Heart right ventricle (tissue), 16 donors: ENCODE measurements at regions not wholly inside any gene's neighbourhood (a gene's known extent, or its start where the extent isn't known, plus 50 kb on each side); places are given as distances from the start of the nearest gene placed in this dataset.
A peak's percentile ranks its signal among the peaks of the same experiment; 100 is the strongest.
"Not testable (repeated sequence)": the region's sequence is repeated elsewhere in the genome, so short reads cannot be mapped to it uniquely, and the experiment has no call there.

Source experiments
- ATAC-seq, 8 donors: fragments of 200-7000 bp; cut with Tn5 transposase; one replicate each; pipeline ENCODE4 v1.9.1; 2020; ENCODE audit warnings: mild to moderate bottlenecking in 8 of 8, moderate library complexity in 8 of 8, moderate number of reproducible peaks in 1 of 8
- DNase-seq, 2 donors: peaks; one replicate each; pipeline ENCODE4 v3.0.0-alpha.2; 2020
- H3K27ac ChIP-seq, 10 donors: fragments of 200-600 bp; sonication (generic) in 2 of 10; one replicate each; pipeline versions ENCODE4 v1.5.0 to v1.8.0; 2020 to 2022; ENCODE audit warnings: mild to moderate bottlenecking in 3 of 10
- H3K27me3 ChIP-seq, 7 donors: fragments of 200-600 bp; one replicate each; pipeline ENCODE4 v1.8.0; 2021 to 2022; ENCODE audit warnings: mild to moderate bottlenecking in 2 of 7
- H3K36me3 ChIP-seq, 9 donors: fragments of 200-600 bp; sonication (generic) in 1 of 9; one replicate each; pipeline versions ENCODE4 v1.5.0 to v1.8.0; 2020 to 2022; ENCODE audit warnings: mild to moderate bottlenecking in 2 of 9
- H3K4me1 ChIP-seq, 9 donors: fragments of 200-600 bp; sonication (generic) in 1 of 9; one replicate each; pipeline versions ENCODE4 v1.5.0 to v1.8.0; 2020 to 2022; ENCODE audit warnings: mild to moderate bottlenecking in 4 of 9
- H3K4me3 ChIP-seq, 10 donors: fragments of 200-600 bp; sonication (generic) in 2 of 10; one replicate each; pipeline versions ENCODE4 v1.5.0 to v1.8.0; 2020 to 2022; ENCODE audit warnings: mild to moderate bottlenecking in 7 of 10, moderate library complexity in 2 of 10
- H3K9me3 ChIP-seq, 11 donors: fragments of 200-600 bp in 10 of 11; sonication (generic) in 2 of 11; one replicate each; pipeline versions ENCODE4 v1.5.0 to v1.8.0; 2013 to 2022; ENCODE audit warnings: mild to moderate bottlenecking in 2 of 11, control low read depth in 1 of 11, moderate library complexity in 1 of 11
- CTCF ChIP-seq, 9 donors: fragments of 200-600 bp; sonication (generic) in 2 of 9; IDR thresholded peaks; one replicate each; pipeline versions ENCODE4 v1.5.0 to v1.8.0; 2021 to 2022; ENCODE audit warnings: antibody characterized with exemption in 9 of 9, mild to moderate bottlenecking in 5 of 9, moderate library complexity in 1 of 9
- WGBS, 2 donors: extraction: QIAGEN DNeasy Blood & Tissue Kit; methylation state at CpG; one replicate each; pipeline ENCODE4 v1.1.7; 2013; ENCODE audit warnings: inconsistent platforms in 1 of 2; 5-methylcytosine and 5-hydroxymethylcytosine counted together
- intact Hi-C, 10 donors: fragments of 100-400 bp; cut with DNase I; formaldehyde crosslinking; loops; one replicate each; pipeline versions ENCODE4 v1.11.1 to v1.14.2; 2022
- donor health status: Arrhythmogenic right ventricular cardiomyopathy.
- donor health status: ischemic (EF 13 %, LVEDD 7.1; RV severe dilation, severe dysfunction).
- donor health status: healthy with polysubstance abuse.
- donor health status: DM: no; HTN: yes; CAD: no.
- donor health status: DM: no; HTN: no; CAD: no.
- donor health status: ischemic (EF 25% LVEDD 6.9; RV normal size, moderate dysfunction).
- donor health status: ischemic (EF 25% LVEDD 5.7; RV mildly dilated, moderate dysfunction).
- donor health status: healthy.
- donor health status: DM: yes; HTN: yes; CAD: no.
- donor health status: Ischemic cardiomyopathy.
- donor health status: ischemic (EF 35%, LVEDD 5.7; RV mildly dilated, moderate dysfunction).
- donor health status: nonischemic (EF 11% LVEDD 7.7; RV severe dilation, severe dysfunction).
- donor health status: DM: yes; HTN: yes; CAD: no.
- donor health status: PGD.
- donor health status: ischemic (EF 29% LVEDD 5.4; RV normal size, mild dysfunction).
- donor health status: nonischemic (EF 23%, LVEDD 6.1; RV moderate dilation, normal function).

GRCh38 chr11:70897429-70897828 is 354.9 kb downstream of the SHANK2 start:
- DNase-seq (no peak), ATAC-seq (no peak)
- Histone ChIP-seq H3K4me1 (no peaks in the 10 kb centered on the region), H3K27ac (no peak overlapping the region), H3K9me3 (peaks cover 0 to 27% (median 9%) of the 10 kb centered on the region in 11 donors), H3K36me3 (no peaks in the 10 kb centered on the region), H3K4me3 (no peak overlapping the region), H3K27me3 (peaks cover 0 to 13% (median 0%) of the 10 kb centered on the region in 7 donors)
- intact Hi-C loops: no loop called here
- TF ChIP-seq CTCF (IDR thresholded peaks at IDR 0.05): no peak
- WGBS, 2 donors: 90 to 95% methylated on average over 1 of the region's 1 CpG

GRCh38 chr11:70899616-70900015 is 352.8 kb downstream of the SHANK2 start:
- no peak for TF ChIP-seq CTCF (IDR thresholded peaks at IDR 0.05)

GRCh38 chr11:70900540-70900939 is 351.8 kb downstream of the SHANK2 start:
- H3K9me3 ChIP-seq: peaks cover 0 to 27% (median 9%) of the 10 kb centered on the region in 11 donors
- DNase-seq (no peak), ATAC-seq (no peak)
- no peak overlapping the region for H3K27ac ChIP-seq
- TF ChIP-seq CTCF (IDR thresholded peaks at IDR 0.05): no peak
- no peaks in the 10 kb centered on the region for H3K4me1 ChIP-seq
- peaks cover 0 to 16% (median 6%) of the 10 kb centered on the region in 7 donors for H3K27me3 ChIP-seq
- H3K4me3 ChIP-seq: no peak overlapping the region
- no peaks in the 10 kb centered on the region for H3K36me3 ChIP-seq
- intact Hi-C loops: no loop called here
- WGBS, 2 donors: 76 to 77% methylated on average over 4 of the region's 4 CpGs

More at GRCh38 chr11:70899616-70900015, 352.8 kb downstream of the SHANK2 start:
- intact Hi-C loops: no loop called here
- ATAC-seq (no peak), DNase-seq (no peak)
- WGBS, 2 donors: 90 to 92% methylated on average over 6 of the region's 6 CpGs
- Histone ChIP-seq H3K4me3 (no peak overlapping the region), H3K27me3 (peaks cover 0 to 14% (median 4%) of the 10 kb centered on the region in 7 donors), H3K4me1 (no peaks in the 10 kb centered on the region), H3K27ac (no peak overlapping the region), H3K36me3 (no peaks in the 10 kb centered on the region), H3K9me3 (peaks cover 0 to 27% (median 9%) of the 10 kb centered on the region in 11 donors)

- Histone ChIP-seq H3K4me1 (no peaks in the 10 kb centered on the region), H3K36me3 (no peaks in the 10 kb centered on the region), H3K27ac (no peak overlapping the region), H3K27me3 (peaks cover 0 to 16% (median 6%) of the 10 kb centered on the region in 7 donors), H3K9me3 (peaks cover 0 to 21% (median 8%) of the 10 kb centered on the region in 11 donors), H3K4me3 (no peak overlapping the region)
- peak in 3 of 8 donors; percentile 9 to 13 (median 11) for ATAC-seq
- DNase-seq: no peak
- intact Hi-C loops: no loop called here
- no peak for TF ChIP-seq CTCF (IDR thresholded peaks at IDR 0.05)
- WGBS, 2 donors: 64 to 76% methylated on average over 15 of the region's 15 CpGs
Observed at GRCh38 chr11:70901951-70902521, 350.3 kb downstream of the SHANK2 start.

GRCh38 chr11:70903229-70903628 is 349.1 kb downstream of the SHANK2 start:
- ATAC-seq, H3K4me3 ChIP-seq, H3K36me3 ChIP-seq, H3K9me3 ChIP-seq, H3K27ac ChIP-seq, intact Hi-C loops, DNase-seq, H3K4me1 ChIP-seq: not testable (repeated sequence)
- H3K27me3 ChIP-seq: peaks cover 0 to 16% (median 11%) of the 10 kb centered on the region in 7 donors
- 89 to 92% methylated on average over 8 of the region's 8 CpGs for WGBS, 2 donors
